ENCODE measurements at regions not wholly inside any gene's neighbourhood (a gene's known extent, or its start where the extent isn't known, plus 50 kb on each side); places are given as distances from the start of the nearest gene placed in this dataset.
A peak's percentile ranks its signal among the peaks of the same experiment; 100 is the strongest.

- no peak for DNase-seq
Measured at GRCh38 chr11:109553284-109553683, 131.3 kb downstream of the C11orf87 start.

GRCh38 chr11:109554951-109555350 is 133.0 kb downstream of the C11orf87 start:
- no peak for DNase-seq

- no peak for DNase-seq
Measured at GRCh38 chr11:109564241-109564640, 142.3 kb downstream of the C11orf87 start.

GRCh38 chr11:109582470-109582869 is 160.5 kb downstream of the C11orf87 start:
- DNase-seq, result no peak

- DNase-seq, result no peak
Measured at GRCh38 chr11:109584001-109584972, 162.3 kb downstream of the C11orf87 start.

GRCh38 chr11:109586789-109587188 is 164.8 kb downstream of the C11orf87 start:
- no peak for DNase-seq

- no peak for DNase-seq
Measured at GRCh38 chr11:109590782-109591181, 168.8 kb downstream of the C11orf87 start.

- DNase-seq, result no peak
Measured at GRCh38 chr11:109597336-109597735, 175.3 kb downstream of the C11orf87 start.

- DNase-seq, result no peak
Measured at GRCh38 chr11:109604481-109605400, 182.8 kb downstream of the C11orf87 start.

- peak in 12 of 56 donors; percentile 1 to 36 (median 24) for DNase-seq
Measured at GRCh38 chr11:109606256-109606655, 184.3 kb downstream of the C11orf87 start.

- no peak for DNase-seq
Measured at GRCh38 chr11:109609454-109610185, 187.6 kb downstream of the C11orf87 start.

GRCh38 chr11:109612496-109612895 is 190.5 kb downstream of the C11orf87 start:
- DNase-seq, result no peak

- DNase-seq, result no peak
Measured at GRCh38 chr11:109619498-109619897, 197.5 kb downstream of the C11orf87 start.

GRCh38 chr11:109629734-109630133 is 207.7 kb downstream of the C11orf87 start:
- no peak for DNase-seq

- DNase-seq, result no peak
Measured at GRCh38 chr11:109641549-109641948, 219.6 kb downstream of the C11orf87 start.

- peak in 53 of 56 donors; percentile 1 to 90 (median 44) for DNase-seq
Measured at GRCh38 chr11:109644152-109644551, 222.2 kb downstream of the C11orf87 start.

- no peak for DNase-seq
Measured at GRCh38 chr11:109648804-109649203, 226.8 kb downstream of the C11orf87 start.

- DNase-seq, result no peak
Measured at GRCh38 chr11:109654091-109654490, 232.1 kb downstream of the C11orf87 start.

- no peak for DNase-seq
Measured at GRCh38 chr11:109658190-109658589, 236.2 kb downstream of the C11orf87 start.

- no peak for DNase-seq
Measured at GRCh38 chr11:109667719-109668118, 245.7 kb downstream of the C11orf87 start.

- DNase-seq, result no peak
Measured at GRCh38 chr11:109668973-109669634, 247.1 kb downstream of the C11orf87 start.
